Esophagus squamous epithelium (tissue), 4 donors: ENCODE measurements at regions not wholly inside any gene's neighbourhood (a gene's known extent, or its start where the extent isn't known, plus 50 kb on each side); places are given as distances from the start of the nearest gene placed in this dataset.

Source experiments
- POLR2A ChIP-seq, 4 donors: fragments of 450-650 bp; IDR thresholded peaks; one replicate each; pipeline ENCODE4 v1.6.1; 2017; ENCODE audit warnings: antibody characterized with exemption in 4 of 4, mild to moderate bottlenecking in 4 of 4, moderate library complexity in 3 of 4
- TF ChIP-seq, protein P1 (sequence below), 6 experiments: fragments of 450-650 bp in 4 of 6; fragments of 200-600 bp in 2 of 6; sonication (generic) in 2 of 6; IDR thresholded peaks; one replicate each; pipeline ENCODE4 v1.5.1; 2016 to 2019; ENCODE audit warnings: antibody characterized with exemption in 6 of 6, mild to moderate bottlenecking in 4 of 6, moderate library complexity in 4 of 6

DNA sequence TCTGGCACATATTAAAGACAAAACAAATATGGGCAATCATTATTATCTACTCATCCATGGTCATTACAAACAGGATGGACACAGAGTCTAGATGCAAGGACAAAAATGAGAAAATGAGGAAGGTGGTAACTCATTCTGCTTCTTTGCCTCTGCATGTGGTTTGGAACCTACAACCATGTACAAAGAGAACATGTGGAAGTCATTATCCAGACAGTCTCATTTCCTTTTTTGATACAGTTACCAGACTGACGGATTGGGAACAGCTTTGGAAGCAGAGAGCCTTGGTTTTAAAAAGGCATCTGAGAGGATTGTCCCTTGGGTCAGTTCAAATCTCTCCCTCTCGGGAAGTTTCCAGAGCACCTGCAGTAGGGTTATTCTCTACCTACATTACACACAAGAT, 433.4 kb upstream of the TNC start:
- TF ChIP-seq, protein P1, sequence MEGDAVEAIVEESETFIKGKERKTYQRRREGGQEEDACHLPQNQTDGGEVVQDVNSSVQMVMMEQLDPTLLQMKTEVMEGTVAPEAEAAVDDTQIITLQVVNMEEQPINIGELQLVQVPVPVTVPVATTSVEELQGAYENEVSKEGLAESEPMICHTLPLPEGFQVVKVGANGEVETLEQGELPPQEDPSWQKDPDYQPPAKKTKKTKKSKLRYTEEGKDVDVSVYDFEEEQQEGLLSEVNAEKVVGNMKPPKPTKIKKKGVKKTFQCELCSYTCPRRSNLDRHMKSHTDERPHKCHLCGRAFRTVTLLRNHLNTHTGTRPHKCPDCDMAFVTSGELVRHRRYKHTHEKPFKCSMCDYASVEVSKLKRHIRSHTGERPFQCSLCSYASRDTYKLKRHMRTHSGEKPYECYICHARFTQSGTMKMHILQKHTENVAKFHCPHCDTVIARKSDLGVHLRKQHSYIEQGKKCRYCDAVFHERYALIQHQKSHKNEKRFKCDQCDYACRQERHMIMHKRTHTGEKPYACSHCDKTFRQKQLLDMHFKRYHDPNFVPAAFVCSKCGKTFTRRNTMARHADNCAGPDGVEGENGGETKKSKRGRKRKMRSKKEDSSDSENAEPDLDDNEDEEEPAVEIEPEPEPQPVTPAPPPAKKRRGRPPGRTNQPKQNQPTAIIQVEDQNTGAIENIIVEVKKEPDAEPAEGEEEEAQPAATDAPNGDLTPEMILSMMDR (IDR thresholded peaks at IDR 0.05), result no peak
- no peak for TF ChIP-seq POLR2A (IDR thresholded peaks at IDR 0.05)
